GM12865 (cell line): ENCODE measurements at regions not wholly inside any gene's neighbourhood (a gene's known extent, or its start where the extent isn't known, plus 50 kb on each side); places are given as distances from the start of the nearest gene placed in this dataset.
A peak's percentile ranks its signal among the peaks of the same experiment; 100 is the strongest.

Experiments used
- DNase-seq: peaks from one replicate; pipeline ENCODE4 v3.0.0; 2010; ENCODE audit warnings: low read depth
- H3K4me3 ChIP-seq: 2 replicates; pipeline ENCODE4 v1.5.1; 2011; ENCODE audit warnings: mild to moderate bottlenecking, low read depth, low read length, control low read depth
- CTCF ChIP-seq: IDR thresholded peaks from 2 replicates; pipeline ENCODE4 v1.5.1; 2011; ENCODE audit warnings: low read length, control low read depth, low read depth, inconsistent platforms; ENCODE audit not compliant: insufficient read depth; ENCODE audit errors: missing control alignments

GRCh38 chr5:118616281-118616680 is 372.1 kb downstream of the DTWD2 start:
- peak; percentile 61 for DNase-seq
- H3K4me3 ChIP-seq = no peak overlapping the region
- TF ChIP-seq CTCF = no peak

- no peak for DNase-seq
- no peak for TF ChIP-seq CTCF
- H3K4me3 ChIP-seq = no peak overlapping the region
These were observed 373.5 kb downstream of the DTWD2 start for GRCh38 chr5:118614731-118615456.

DNA sequence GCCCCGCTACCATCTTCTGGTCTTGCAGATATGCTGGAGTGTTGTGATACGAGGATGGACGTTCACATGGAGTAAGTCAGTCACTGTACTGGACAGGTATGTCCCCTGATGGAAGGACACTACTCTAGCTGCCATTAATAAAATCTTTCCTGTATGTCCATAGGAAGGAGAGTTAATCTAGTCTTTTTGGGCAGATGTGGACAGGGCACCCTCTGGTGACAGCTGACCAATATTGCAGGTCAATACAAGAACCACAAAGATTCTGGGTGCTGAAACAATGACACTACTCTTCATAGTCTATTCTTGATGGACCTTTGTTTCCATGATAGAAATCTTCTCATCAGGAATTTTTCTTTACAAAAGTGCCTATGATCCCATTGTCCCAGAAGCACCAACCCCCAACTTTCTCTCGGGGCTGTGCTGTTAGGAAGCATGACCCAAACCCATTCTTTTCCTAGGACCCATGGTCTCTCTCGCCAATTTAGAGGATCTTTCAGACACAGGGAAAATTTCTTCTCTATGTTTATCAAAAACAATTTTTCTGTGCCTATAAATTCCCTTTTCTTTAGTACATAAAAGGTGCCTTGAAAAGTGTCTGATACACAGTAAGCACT is 376.9 kb downstream of the DTWD2 start:
- peak; percentile 55 for DNase-seq
- no peak overlapping the region for H3K4me3 ChIP-seq
- peak; percentile 68 for TF ChIP-seq CTCF

DNA sequence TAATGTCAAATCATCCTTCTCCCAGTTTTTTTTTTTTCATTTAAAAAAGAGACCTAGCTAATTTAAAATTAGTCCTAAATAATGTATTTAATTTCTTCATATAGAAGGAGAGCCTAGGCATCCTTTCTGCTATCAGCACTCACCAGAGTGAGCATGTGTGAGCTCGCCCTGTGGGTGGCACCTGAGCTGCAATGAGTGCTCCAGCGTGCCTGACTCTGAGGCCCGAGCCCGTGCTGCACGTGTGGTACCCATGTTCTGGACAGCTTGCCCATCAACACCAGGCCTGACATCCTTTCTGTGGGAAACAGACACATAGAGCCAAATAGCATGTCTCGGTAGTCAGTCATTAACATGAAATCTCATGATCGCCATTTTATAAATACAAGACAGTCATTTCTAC is 381.4 kb downstream of the DTWD2 start:
- no peak for DNase-seq
- H3K4me3 ChIP-seq = no peak overlapping the region
- no peak for TF ChIP-seq CTCF

DNA sequence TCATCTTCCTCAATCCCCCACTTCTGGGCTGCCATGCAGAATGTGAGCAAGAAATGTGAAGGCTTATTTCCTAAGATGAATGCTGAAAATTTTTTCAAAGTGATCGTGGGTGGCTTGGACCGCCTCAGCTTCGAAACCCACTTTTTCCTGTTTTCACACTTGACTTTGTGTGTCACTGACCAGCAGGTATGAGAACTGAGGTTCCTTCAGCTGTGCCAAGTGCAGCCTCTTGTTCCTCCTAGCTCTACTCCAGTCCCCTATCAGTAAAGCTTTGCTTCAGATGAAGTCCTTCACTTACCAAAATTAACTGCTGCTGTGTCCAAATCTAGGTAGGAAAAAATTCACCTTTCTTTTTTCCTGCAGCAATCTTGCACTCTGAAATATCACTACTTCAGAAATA is 382.6 kb downstream of the DTWD2 start:
- peak; percentile 4 for DNase-seq
- no peak for TF ChIP-seq CTCF

GRCh38 chr5:118604106-118604505 is 384.2 kb downstream of the DTWD2 start:
- DNase-seq = no peak
- no peak overlapping the region for H3K4me3 ChIP-seq
- no peak for TF ChIP-seq CTCF

More for the DNA sequence above, 382.6 kb downstream of the DTWD2 start:
- H3K4me3 ChIP-seq = no peak overlapping the region
